HEK293 (cell line): ENCODE measurements at regions not wholly inside any gene's neighbourhood (a gene's known extent, or its start where the extent isn't known, plus 50 kb on each side); places are given as distances from the start of the nearest gene placed in this dataset.

Experiments
- CTCF ChIA-PET: fragments of 350-600 bp; formaldehyde crosslinking; extraction: SDS; loops from one replicate; lab custom pipeline; 2021; ENCODE audit warnings: antibody characterized with exemption; lab: Yijun Ruan, JAX
- POLR2A ChIA-PET: fragments of 300-600 bp; formaldehyde crosslinking; extraction: SDS; loops from one replicate; lab custom pipeline; 2020; ENCODE audit warnings: antibody characterized with exemption, inconsistent platforms; lab: Yijun Ruan, JAX
- H3K27ac ChIP-seq: fragments of 200-500 bp; sonication (Bioruptor generic); 2 replicates; pipeline ENCODE4 v1.5.1; 2014; ENCODE audit warnings: low read depth, low read length, control low read depth, inconsistent platforms; ENCODE audit errors: extremely low read depth
- H3K36me3 ChIP-seq, 2 experiments: fragments of 200-500 bp in 1 of 2; sonication (Bioruptor generic) in 1 of 2; 1 replicate in 1 of 2; 2 replicates in 1 of 2; pipeline ENCODE4 v1.5.1; 2014 to 2017; ENCODE audit warnings: inconsistent platforms in 2 of 2, low read length in 2 of 2; ENCODE audit not compliant: control insufficient read depth in 2 of 2, insufficient read depth in 1 of 2
- H3K4me1 ChIP-seq: fragments of 200-500 bp; sonication (Bioruptor generic); 2 replicates; pipeline ENCODE4 v1.5.1; 2014; ENCODE audit warnings: mild to moderate bottlenecking, low read length, inconsistent platforms; ENCODE audit not compliant: control insufficient read depth, insufficient read depth
- H3K4me3 ChIP-seq: 2 replicates; pipeline ENCODE4 v1.5.1; 2011; ENCODE audit warnings: low read depth, mild to moderate bottlenecking, control low read depth, low read length, moderate library complexity
- H3K9me3 ChIP-seq: fragments of 200-500 bp; sonication (Bioruptor generic); 2 replicates; pipeline ENCODE4 v1.5.1; 2014; ENCODE audit warnings: low read depth, low read length, inconsistent platforms; ENCODE audit not compliant: control insufficient read depth, insufficient read depth
- HOXA7 ChIP-seq: sonication (generic); formaldehyde crosslinking; IDR thresholded peaks from 2 replicates; pipeline ENCODE4 v1.8.1; 2022; ENCODE audit warnings: missing genetic modification reagents, borderline replicate concordance
- KLF16 ChIP-seq: fragments of 450-650 bp; formaldehyde crosslinking; IDR thresholded peaks from 2 replicates; pipeline ENCODE4 v1.5.1; 2017; ENCODE audit warnings: missing biosample characterization, missing genetic modification characterization
- KLF8 ChIP-seq: fragments of 450-650 bp; formaldehyde crosslinking; IDR thresholded peaks from 2 replicates; pipeline ENCODE4 v1.5.1; 2016; ENCODE audit warnings: missing biosample characterization, missing genetic modification characterization
- PATZ1 ChIP-seq: fragments of 450-650 bp; formaldehyde crosslinking; IDR thresholded peaks from 2 replicates; pipeline ENCODE4 v1.5.1; 2016; ENCODE audit warnings: missing biosample characterization, missing genetic modification characterization
- RBAK ChIP-seq: fragments of 450-650 bp; formaldehyde crosslinking; IDR thresholded peaks from 2 replicates; pipeline ENCODE4 v1.5.1; 2016; ENCODE audit warnings: missing biosample characterization, missing genetic modification characterization
- REPIN1 ChIP-seq: fragments of 450-650 bp; formaldehyde crosslinking; IDR thresholded peaks from 2 replicates; pipeline ENCODE4 v1.5.1; 2017; ENCODE audit warnings: missing biosample characterization, missing genetic modification characterization, low read depth
- ZBTB1 ChIP-seq: fragments of 450-650 bp; formaldehyde crosslinking; IDR thresholded peaks from 2 replicates; pipeline ENCODE4 v1.5.1; 2016; ENCODE audit warnings: missing biosample characterization, missing genetic modification characterization
- ZBTB17 ChIP-seq: fragments of 450-650 bp; formaldehyde crosslinking; IDR thresholded peaks from 2 replicates; pipeline ENCODE4 v1.5.1; 2016; ENCODE audit warnings: missing biosample characterization, missing genetic modification characterization
- ZBTB20 ChIP-seq: fragments of 450-650 bp; formaldehyde crosslinking; IDR thresholded peaks from 2 replicates; pipeline ENCODE4 v1.5.1; 2016; ENCODE audit warnings: missing biosample characterization, missing genetic modification characterization
- ZBTB21 ChIP-seq: fragments of 450-650 bp; formaldehyde crosslinking; IDR thresholded peaks from 2 replicates; pipeline ENCODE4 v1.5.1; 2017; ENCODE audit warnings: missing biosample characterization, missing genetic modification characterization
- ZBTB49 ChIP-seq: fragments of 450-650 bp; formaldehyde crosslinking; IDR thresholded peaks from 2 replicates; pipeline ENCODE4 v1.5.1; 2016; ENCODE audit warnings: missing biosample characterization, missing genetic modification characterization, low read depth
- ZBTB6 ChIP-seq: fragments of 450-650 bp; formaldehyde crosslinking; IDR thresholded peaks from 2 replicates; pipeline ENCODE4 v1.5.1; 2017; ENCODE audit warnings: missing biosample characterization, missing genetic modification characterization
- ZBTB7A ChIP-seq: fragments of 450-650 bp; formaldehyde crosslinking; IDR thresholded peaks from 2 replicates; pipeline ENCODE4 v1.5.1; 2016; ENCODE audit warnings: low read depth, missing biosample characterization, missing genetic modification characterization
- ZFP3 ChIP-seq: fragments of 450-650 bp; formaldehyde crosslinking; IDR thresholded peaks from 2 replicates; pipeline ENCODE4 v1.5.1; 2016; ENCODE audit warnings: low read depth, missing biosample characterization, missing genetic modification characterization
- ZNF292 ChIP-seq: fragments of 450-650 bp; formaldehyde crosslinking; IDR thresholded peaks from 2 replicates; pipeline ENCODE4 v1.5.1; 2016; ENCODE audit warnings: low read depth, missing biosample characterization, missing genetic modification characterization, borderline replicate concordance
- ZNF544 ChIP-seq: fragments of 450-650 bp; formaldehyde crosslinking; IDR thresholded peaks from 2 replicates; pipeline ENCODE4 v1.5.0; 2017; ENCODE audit warnings: missing biosample characterization, missing genetic modification characterization
- ZNF555 ChIP-seq: fragments of 450-650 bp; formaldehyde crosslinking; conservative IDR thresholded peaks from 2 replicates; pipeline ENCODE4 v1.5.1; 2017; ENCODE audit warnings: missing biosample characterization, mild to moderate bottlenecking, missing genetic modification characterization, inconsistent platforms
- ZNF623 ChIP-seq: fragments of 450-650 bp; formaldehyde crosslinking; IDR thresholded peaks from 2 replicates; pipeline ENCODE4 v1.5.1; 2016; ENCODE audit warnings: missing biosample characterization, missing genetic modification characterization
- ZNF701 ChIP-seq: fragments of 450-650 bp; formaldehyde crosslinking; IDR thresholded peaks from 2 replicates; pipeline ENCODE4 v1.5.1; 2016; ENCODE audit warnings: missing biosample characterization, missing genetic modification characterization
- ZNF747 ChIP-seq: fragments of 450-650 bp; formaldehyde crosslinking; IDR thresholded peaks from 2 replicates; pipeline ENCODE4 v1.5.1; 2016; ENCODE audit warnings: missing biosample characterization, missing genetic modification characterization
- ZNF785 ChIP-seq: fragments of 450-650 bp; formaldehyde crosslinking; IDR thresholded peaks from 2 replicates; pipeline ENCODE4 v1.5.1; 2016; ENCODE audit warnings: missing biosample characterization, missing genetic modification characterization

- ChIA-PET POLR2A (no interaction called here), CTCF (interaction anchor here (0.7 kb wide), 1 partner anchor 210 kb away, joined by 3 read pairs; no protein-coding TSS in a partner anchor)
- H3K27ac ChIP-seq = no peak overlapping the region
- no peak overlapping the region for H3K4me3 ChIP-seq
- peaks cover 9% of the 10 kb centered on the region; the same call in 1 of the 2 replicates for H3K4me1 ChIP-seq
- H3K36me3 ChIP-seq = no peaks in the 10 kb centered on the region
- TF ChIP-seq ZNF623 = no peak
- TF ChIP-seq ZBTB21 (tag by site-specific recombination) = no peak
- TF ChIP-seq KLF8 (tag by site-specific recombination) = no peak
- TF ChIP-seq HOXA7 (CRISPR knock-in tag) = no peak
- no peak for TF ChIP-seq ZNF701 (tag by site-specific recombination)
- TF ChIP-seq ZBTB17 (tag by site-specific recombination) = no peak
- no peak for TF ChIP-seq ZNF555 (tag by site-specific recombination)
- no peak for TF ChIP-seq KLF16 (tag by site-specific recombination)
- no peak for TF ChIP-seq ZBTB20 (tag by site-specific recombination)
- no peak for TF ChIP-seq ZNF785 (tag by site-specific recombination)
- TF ChIP-seq PATZ1 (tag by site-specific recombination) = no peak
- no peak for TF ChIP-seq ZNF544 (tag by site-specific recombination)
- TF ChIP-seq RBAK = no peak
- no peak for TF ChIP-seq ZBTB6 (tag by site-specific recombination)
- TF ChIP-seq ZBTB49 (tag by site-specific recombination) = no peak
- no peak for TF ChIP-seq ZFP3 (tag by site-specific recombination)
- TF ChIP-seq ZBTB1 (tag by site-specific recombination) = no peak
- no peak for TF ChIP-seq REPIN1 (tag by site-specific recombination)
- no peak for TF ChIP-seq ZBTB7A (tag by site-specific recombination)
- H3K9me3 ChIP-seq = no peaks in the 10 kb centered on the region
Measured at GRCh38 chr15:29207758-29208108, 61.9 kb downstream of the NSMCE3 start.

- H3K27ac ChIP-seq = no peak overlapping the region
- H3K4me3 ChIP-seq = no peak overlapping the region
- TF ChIP-seq ZNF747 (tag by site-specific recombination) = no peak
- no peak for TF ChIP-seq ZNF292 (tag by site-specific recombination)
- no peaks in the 10 kb centered on the region for H3K36me3 ChIP-seq
- H3K4me1 ChIP-seq = peaks cover 9% of the 10 kb centered on the region; the same call in 1 of the 2 replicates
- CTCF ChIA-PET = no interaction called here
- H3K9me3 ChIP-seq = no peaks in the 10 kb centered on the region
- POLR2A ChIA-PET = no interaction called here
Measured at GRCh38 chr15:29207027-29207757, 62.4 kb downstream of the NSMCE3 start.
